Neural crest cell (in vitro differentiated cells): ENCODE measurements at regions not wholly inside any gene's neighbourhood (a gene's known extent, or its start where the extent isn't known, plus 50 kb on each side); places are given as distances from the start of the nearest gene placed in this dataset.

Experiments used
- DNase-seq: peaks from one replicate; pipeline ENCODE4 v3.0.0; 2021; ENCODE audit warnings: low read depth, mixed read lengths, low spot score
- H3K27ac Mint-ChIP-seq: one replicate; pipeline ENCODE4 v1.8.0; 2021; ENCODE audit warnings: mild to moderate bottlenecking, mixed read lengths; ENCODE audit not compliant: unreplicated experiment
- H3K27me3 Mint-ChIP-seq: 2 replicates; pipeline ENCODE4 v1.8.0; 2021; ENCODE audit warnings: low read depth, mild to moderate bottlenecking, mixed read lengths
- H3K36me3 Mint-ChIP-seq: 2 replicates; pipeline ENCODE4 v1.8.0; 2021; ENCODE audit warnings: low read depth, mild to moderate bottlenecking, mixed read lengths
- H3K4me1 Mint-ChIP-seq: 2 replicates; pipeline ENCODE4 v1.8.0; 2021; ENCODE audit warnings: mixed read lengths
- H3K4me3 Mint-ChIP-seq: one replicate; pipeline ENCODE4 v1.8.0; 2021; ENCODE audit warnings: mild to moderate bottlenecking, mixed read lengths
- H3K9me3 Mint-ChIP-seq: 2 replicates; pipeline ENCODE4 v1.8.0; 2021; ENCODE audit warnings: mixed read lengths
- TF ChIP-seq, protein P1 (sequence below): fragments of 200-600 bp; sonication (generic); conservative IDR thresholded peaks from 2 replicates; pipeline ENCODE4 v1.5.0; 2021; ENCODE audit warnings: antibody characterized with exemption, mild to moderate bottlenecking

DNA sequence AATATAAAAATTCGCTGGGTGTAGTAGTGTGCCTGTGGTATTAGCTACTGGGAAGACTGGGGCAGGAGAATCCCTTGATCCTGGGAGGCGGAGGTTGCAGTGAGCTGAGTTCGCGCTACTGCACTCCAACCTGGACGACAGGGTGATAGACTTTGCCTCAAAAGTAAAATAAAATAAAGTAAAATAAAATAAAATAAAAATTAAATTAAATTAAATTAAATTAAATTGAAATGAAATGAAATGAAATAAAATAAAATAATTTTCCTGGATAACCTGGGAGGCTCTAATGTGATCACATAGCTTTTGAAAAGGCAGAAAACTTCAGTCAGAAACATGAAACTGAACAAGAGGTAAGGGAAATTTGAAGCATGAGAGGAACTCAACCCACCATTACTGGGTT, 818.4 kb upstream of the ATXN7L3B start:
- TF ChIP-seq, protein P1, sequence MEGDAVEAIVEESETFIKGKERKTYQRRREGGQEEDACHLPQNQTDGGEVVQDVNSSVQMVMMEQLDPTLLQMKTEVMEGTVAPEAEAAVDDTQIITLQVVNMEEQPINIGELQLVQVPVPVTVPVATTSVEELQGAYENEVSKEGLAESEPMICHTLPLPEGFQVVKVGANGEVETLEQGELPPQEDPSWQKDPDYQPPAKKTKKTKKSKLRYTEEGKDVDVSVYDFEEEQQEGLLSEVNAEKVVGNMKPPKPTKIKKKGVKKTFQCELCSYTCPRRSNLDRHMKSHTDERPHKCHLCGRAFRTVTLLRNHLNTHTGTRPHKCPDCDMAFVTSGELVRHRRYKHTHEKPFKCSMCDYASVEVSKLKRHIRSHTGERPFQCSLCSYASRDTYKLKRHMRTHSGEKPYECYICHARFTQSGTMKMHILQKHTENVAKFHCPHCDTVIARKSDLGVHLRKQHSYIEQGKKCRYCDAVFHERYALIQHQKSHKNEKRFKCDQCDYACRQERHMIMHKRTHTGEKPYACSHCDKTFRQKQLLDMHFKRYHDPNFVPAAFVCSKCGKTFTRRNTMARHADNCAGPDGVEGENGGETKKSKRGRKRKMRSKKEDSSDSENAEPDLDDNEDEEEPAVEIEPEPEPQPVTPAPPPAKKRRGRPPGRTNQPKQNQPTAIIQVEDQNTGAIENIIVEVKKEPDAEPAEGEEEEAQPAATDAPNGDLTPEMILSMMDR, result no peak
- H3K27ac Mint-ChIP-seq, result no peak overlapping the region
- H3K9me3 Mint-ChIP-seq, result no peaks in the 10 kb centered on the region
- H3K36me3 Mint-ChIP-seq, result no peaks in the 10 kb centered on the region
- H3K27me3 Mint-ChIP-seq, result no peaks in the 10 kb centered on the region
- no peak for DNase-seq
- no peak overlapping the region for H3K4me3 Mint-ChIP-seq
- no peaks in the 10 kb centered on the region for H3K4me1 Mint-ChIP-seq

- no peak overlapping the region for H3K4me3 Mint-ChIP-seq
- no peaks in the 10 kb centered on the region for H3K36me3 Mint-ChIP-seq
- H3K27me3 Mint-ChIP-seq, result no peaks in the 10 kb centered on the region
- TF ChIP-seq, protein P1, result no peak
- DNase-seq, result no peak
- H3K27ac Mint-ChIP-seq, result no peak overlapping the region
- no peaks in the 10 kb centered on the region for H3K9me3 Mint-ChIP-seq
- no peaks in the 10 kb centered on the region for H3K4me1 Mint-ChIP-seq
Observed at GRCh38 chr12:73726881-73727280, 810.8 kb upstream of the ATXN7L3B start.

- Mint-ChIP-seq H3K4me3 (no peak overlapping the region), H3K9me3 (peaks cover 2% of the 10 kb centered on the region), H3K27ac (no peak overlapping the region), H3K4me1 (no peaks in the 10 kb centered on the region), H3K36me3 (no peaks in the 10 kb centered on the region), H3K27me3 (no peaks in the 10 kb centered on the region)
- no peak for DNase-seq
- TF ChIP-seq, protein P1, result no peak
Observed at GRCh38 chr12:73731658-73732057, 806.0 kb upstream of the ATXN7L3B start.

- TF ChIP-seq, protein P1, result no peak
- H3K4me1 Mint-ChIP-seq, result peaks cover 12% of the 10 kb centered on the region
- no peak overlapping the region for H3K27ac Mint-ChIP-seq
- H3K4me3 Mint-ChIP-seq, result no peak overlapping the region
- no peak for DNase-seq
- H3K36me3 Mint-ChIP-seq, result peaks cover 3% of the 10 kb centered on the region
- H3K27me3 Mint-ChIP-seq, result no peaks in the 10 kb centered on the region
- H3K9me3 Mint-ChIP-seq, result peaks cover 14% of the 10 kb centered on the region
Observed at GRCh38 chr12:73769337-73769736, 768.3 kb upstream of the ATXN7L3B start.

- Mint-ChIP-seq H3K27ac (no peak overlapping the region), H3K9me3 (peaks cover 15% of the 10 kb centered on the region), H3K4me3 (no peak overlapping the region), H3K36me3 (peaks cover 8% of the 10 kb centered on the region), H3K27me3 (no peaks in the 10 kb centered on the region), H3K4me1 (no peaks in the 10 kb centered on the region)
- DNase-seq, result no peak
- TF ChIP-seq, protein P1, result no peak
Observed at GRCh38 chr12:73798523-73798922, 739.1 kb upstream of the ATXN7L3B start.
